Keratinocyte (primary cell): ENCODE measurements at regions not wholly inside any gene's neighbourhood (a gene's known extent, or its start where the extent isn't known, plus 50 kb on each side); places are given as distances from the start of the nearest gene placed in this dataset.

ENCODE experiments used
- DNase-seq: peaks from one replicate; pipeline ENCODE4 v3.0.0-alpha.2; 2011; ENCODE audit warnings: low read depth, missing footprints, low spot score
- FAIRE-seq: peaks from 2 replicates; lab custom pipeline; 2011; peaks lifted over from hg19 to GRCh38; lab: Jason Lieb, UNC
- H2AFZ ChIP-seq: 2 replicates; pipeline ENCODE4 v1.6.0; 2012; ENCODE audit warnings: low read length, control low read depth, inconsistent platforms; ENCODE audit not compliant: control insufficient read depth
- H3K27ac ChIP-seq: 2 replicates; pipeline ENCODE4 v1.5.1; 2011; ENCODE audit warnings: low read length; ENCODE audit not compliant: control insufficient read depth, insufficient read depth
- H3K27me3 ChIP-seq: 3 replicates; pipeline ENCODE4 v1.6.0; 2011; ENCODE audit warnings: low read length; ENCODE audit not compliant: control insufficient read depth, insufficient read depth; ENCODE audit errors: extremely low read depth
- H3K36me3 ChIP-seq, 2 experiments: 2 replicates in 1 of 2; 3 replicates in 1 of 2; pipeline ENCODE4 v1.5.1; 2011; ENCODE audit warnings: low read length in 2 of 2, mild to moderate bottlenecking in 1 of 2; ENCODE audit not compliant: control insufficient read depth in 2 of 2, insufficient read depth in 2 of 2; ENCODE audit errors: extremely low read depth in 1 of 2
- H3K4me1 ChIP-seq: 3 replicates; pipeline ENCODE4 v1.5.1; 2011; ENCODE audit warnings: low read length; ENCODE audit not compliant: control insufficient read depth, insufficient read depth; ENCODE audit errors: extremely low read depth
- H3K4me2 ChIP-seq: 3 replicates; pipeline ENCODE4 v1.6.0; 2011; ENCODE audit warnings: low read depth, low read length; ENCODE audit not compliant: control insufficient read depth, insufficient read depth; ENCODE audit errors: extremely low read depth
- H3K4me3 ChIP-seq, 3 experiments: fragments of 200-600 bp in 1 of 3; sonication (generic) in 1 of 3; 2 replicates in 2 of 3; 3 replicates in 1 of 3; pipeline ENCODE4 v1.5.1; 2011 to 2016; ENCODE audit warnings: low read length in 3 of 3, mild to moderate bottlenecking in 3 of 3, control low read depth in 2 of 3, inconsistent platforms in 1 of 3, low read depth in 1 of 3, mixed read lengths in 1 of 3, mixed run types in 1 of 3, moderate library complexity in 1 of 3; ENCODE audit not compliant: control insufficient read depth in 2 of 3, insufficient read depth in 2 of 3; ENCODE audit errors: extremely low read depth in 1 of 3
- H3K79me2 ChIP-seq: 2 replicates; pipeline ENCODE4 v1.6.0; 2012; ENCODE audit warnings: low read length; ENCODE audit not compliant: control insufficient read depth, insufficient read depth
- H3K9ac ChIP-seq: 3 replicates; pipeline ENCODE4 v1.6.0; 2011; ENCODE audit warnings: low read length; ENCODE audit not compliant: control insufficient read depth, insufficient read depth; ENCODE audit errors: extremely low read depth
- H3K9me1 ChIP-seq: 3 replicates; pipeline ENCODE4 v1.6.0; 2011; ENCODE audit warnings: low read length; ENCODE audit not compliant: control insufficient read depth, insufficient read depth; ENCODE audit errors: extremely low read depth
- H3K9me3 ChIP-seq: 2 replicates; pipeline ENCODE4 v1.5.1; 2012; ENCODE audit warnings: low read depth, low read length; ENCODE audit not compliant: control insufficient read depth
- H4K20me1 ChIP-seq: 3 replicates; pipeline ENCODE4 v1.6.0; 2011; ENCODE audit warnings: low read length; ENCODE audit not compliant: control insufficient read depth, insufficient read depth; ENCODE audit errors: extremely low read depth
- EZH2 ChIP-seq: IDR thresholded peaks from one replicate; pipeline ENCODE4 v1.6.1; 2012; ENCODE audit warnings: inconsistent platforms, mild to moderate bottlenecking, low read length, moderate library complexity
- dilution Hi-C: fragments of 300-500 bp; cut with MboI; formaldehyde crosslinking; loops from one replicate; pipeline ENCODE4 v1.7.0; 2020; ENCODE audit warnings: low sequenced_read_pairs; ENCODE audit not compliant: extremely low pct_ligation_motif_present
- TF ChIP-seq, protein P1 (sequence below), 3 experiments: IDR thresholded peaks in 1 of 3; conservative IDR thresholded peaks in 1 of 3; optimal IDR thresholded peaks in 1 of 3; 2 replicates in 2 of 3; 3 replicates in 1 of 3; pipeline versions ENCODE3 to v1.5.1; 2011; ENCODE audit warnings: low read length in 3 of 3, mild to moderate bottlenecking in 3 of 3, moderate library complexity in 2 of 3, control low read depth in 1 of 3, inconsistent platforms in 1 of 3; ENCODE audit not compliant: insufficient read depth in 2 of 3; ENCODE audit errors: extremely low read depth in 1 of 3

DNA sequence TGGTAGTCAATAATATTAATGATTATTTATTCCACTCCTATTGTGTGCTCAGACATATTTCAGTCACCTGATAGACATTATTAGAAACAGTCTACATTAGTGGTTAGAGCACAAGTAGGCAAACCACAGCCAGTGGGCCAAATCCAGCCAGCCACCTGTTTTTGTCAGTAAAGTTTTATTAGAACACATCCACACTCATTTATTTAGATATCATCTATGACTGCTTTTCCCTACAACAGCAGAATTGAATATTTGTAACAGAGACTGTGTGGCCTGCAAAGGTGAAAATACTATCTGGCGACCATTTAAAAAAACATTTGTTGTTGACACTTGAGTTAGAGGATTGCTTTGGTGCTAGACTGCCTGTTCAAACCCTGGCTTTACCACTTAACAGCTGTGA, 220.0 kb upstream of the ZFP64 start:
- Histone ChIP-seq H2AFZ (no peak overlapping the region), H3K9me3 (no peaks in the 10 kb centered on the region), H4K20me1 (no peaks in the 10 kb centered on the region), H3K4me3 (no peak overlapping the region), H3K27me3 (no peaks in the 10 kb centered on the region), H3K79me2 (no peaks in the 10 kb centered on the region), H3K27ac (no peak overlapping the region), H3K9me1 (no peaks in the 10 kb centered on the region), H3K4me2 (no peak overlapping the region), H3K9ac (no peak overlapping the region), H3K36me3 (no peaks in the 10 kb centered on the region), H3K4me1 (no peaks in the 10 kb centered on the region)
- DNase-seq = no peak
- dilution Hi-C loops = no loop called here
- FAIRE-seq = no peak
- no peak for TF ChIP-seq EZH2
- TF ChIP-seq, protein P1, sequence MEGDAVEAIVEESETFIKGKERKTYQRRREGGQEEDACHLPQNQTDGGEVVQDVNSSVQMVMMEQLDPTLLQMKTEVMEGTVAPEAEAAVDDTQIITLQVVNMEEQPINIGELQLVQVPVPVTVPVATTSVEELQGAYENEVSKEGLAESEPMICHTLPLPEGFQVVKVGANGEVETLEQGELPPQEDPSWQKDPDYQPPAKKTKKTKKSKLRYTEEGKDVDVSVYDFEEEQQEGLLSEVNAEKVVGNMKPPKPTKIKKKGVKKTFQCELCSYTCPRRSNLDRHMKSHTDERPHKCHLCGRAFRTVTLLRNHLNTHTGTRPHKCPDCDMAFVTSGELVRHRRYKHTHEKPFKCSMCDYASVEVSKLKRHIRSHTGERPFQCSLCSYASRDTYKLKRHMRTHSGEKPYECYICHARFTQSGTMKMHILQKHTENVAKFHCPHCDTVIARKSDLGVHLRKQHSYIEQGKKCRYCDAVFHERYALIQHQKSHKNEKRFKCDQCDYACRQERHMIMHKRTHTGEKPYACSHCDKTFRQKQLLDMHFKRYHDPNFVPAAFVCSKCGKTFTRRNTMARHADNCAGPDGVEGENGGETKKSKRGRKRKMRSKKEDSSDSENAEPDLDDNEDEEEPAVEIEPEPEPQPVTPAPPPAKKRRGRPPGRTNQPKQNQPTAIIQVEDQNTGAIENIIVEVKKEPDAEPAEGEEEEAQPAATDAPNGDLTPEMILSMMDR (optimal IDR thresholded peaks at IDR 0.05 in 1 of 3, IDR thresholded peaks at IDR 0.05 in 1 of 3, conservative IDR thresholded peaks at IDR 0.05 in 1 of 3; ENCODE audit: extremely low read depth in 1 of 3, insufficient read depth in 2 of 3, low read length in 3 of 3) = no peak

DNA sequence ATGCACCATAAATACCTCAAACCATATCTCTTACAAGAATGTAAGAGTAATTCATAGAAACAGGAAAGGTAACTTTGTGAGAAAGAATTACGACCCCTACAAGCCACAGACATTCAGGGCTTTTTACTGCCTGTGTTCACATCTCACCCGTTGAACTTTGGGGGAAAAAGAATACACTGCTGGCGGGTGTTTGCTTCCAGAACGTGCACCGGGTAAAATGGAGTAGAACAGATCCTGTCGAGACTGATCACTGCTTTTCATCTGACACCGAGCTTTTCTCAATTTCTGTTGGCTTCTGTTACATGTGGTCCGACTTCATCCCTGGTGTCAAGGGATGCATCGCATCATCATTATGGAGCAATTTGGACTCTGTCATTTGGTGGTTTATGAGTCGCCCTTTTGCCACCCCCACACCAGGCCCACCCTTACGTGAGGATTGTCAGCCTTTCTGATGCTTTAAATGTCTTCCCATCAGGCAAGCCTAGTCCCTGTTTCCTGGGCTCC, 219.2 kb upstream of the ZFP64 start:
- TF ChIP-seq, protein P1 (optimal IDR thresholded peaks at IDR 0.05 in 1 of 3, IDR thresholded peaks at IDR 0.05 in 1 of 3, conservative IDR thresholded peaks at IDR 0.05 in 1 of 3; ENCODE audit: extremely low read depth in 1 of 3, insufficient read depth in 2 of 3, low read length in 3 of 3) = no peak
- no peak for TF ChIP-seq EZH2
- dilution Hi-C loops = no loop called here
- H3K4me1 ChIP-seq = no peaks in the 10 kb centered on the region
- H3K79me2 ChIP-seq = no peaks in the 10 kb centered on the region
- H3K9me1 ChIP-seq = no peaks in the 10 kb centered on the region
- no peak overlapping the region for H3K27ac ChIP-seq
- H3K9ac ChIP-seq = no peak overlapping the region
- no peak overlapping the region for H3K4me2 ChIP-seq
- no peak overlapping the region for H2AFZ ChIP-seq
- no peak overlapping the region for H3K4me3 ChIP-seq
- no peak for DNase-seq
- H4K20me1 ChIP-seq = no peaks in the 10 kb centered on the region
- no peaks in the 10 kb centered on the region for H3K27me3 ChIP-seq
- no peaks in the 10 kb centered on the region for H3K36me3 ChIP-seq
- FAIRE-seq = no peak
- no peaks in the 10 kb centered on the region for H3K9me3 ChIP-seq
